BJ (cell line): ENCODE measurements at regions not wholly inside any gene's neighbourhood (a gene's known extent, or its start where the extent isn't known, plus 50 kb on each side); places are given as distances from the start of the nearest gene placed in this dataset.

Source experiments
- CTCF ChIA-PET: fragments of 350-600 bp; formaldehyde crosslinking; extraction: SDS; loops from one replicate; lab custom pipeline; 2021; ENCODE audit warnings: antibody characterized with exemption, inconsistent platforms; lab: Yijun Ruan, JAX
- POLR2A ChIA-PET: fragments of 300-600 bp; sonication (Branson Sonifier 250); formaldehyde crosslinking; extraction: SDS; loops from one replicate; lab custom pipeline; 2021; ENCODE audit warnings: antibody characterized with exemption; lab: Charles Lee
- DNase-seq: peaks from one replicate; pipeline ENCODE4 v3.0.0-alpha.2; 2011; ENCODE audit warnings: low read depth
- H3K27me3 ChIP-seq: 2 replicates; pipeline ENCODE4 v1.6.0; 2011; ENCODE audit warnings: low read length; ENCODE audit not compliant: control insufficient read depth, insufficient read depth
- H3K36me3 ChIP-seq: 2 replicates; pipeline ENCODE4 v1.5.1; 2011; ENCODE audit warnings: low read length; ENCODE audit not compliant: control insufficient read depth, insufficient read depth
- H3K4me3 ChIP-seq: 2 replicates; pipeline ENCODE4 v1.5.1; 2011; ENCODE audit warnings: low read depth, mild to moderate bottlenecking, control low read depth, low read length
- TF ChIP-seq, protein P1 (sequence below): IDR thresholded peaks from 2 replicates; pipeline ENCODE4 v1.5.1; 2011; ENCODE audit warnings: low read depth, mild to moderate bottlenecking, control low read depth, inconsistent platforms, low read length, moderate library complexity; ENCODE audit not compliant: insufficient read depth

DNA sequence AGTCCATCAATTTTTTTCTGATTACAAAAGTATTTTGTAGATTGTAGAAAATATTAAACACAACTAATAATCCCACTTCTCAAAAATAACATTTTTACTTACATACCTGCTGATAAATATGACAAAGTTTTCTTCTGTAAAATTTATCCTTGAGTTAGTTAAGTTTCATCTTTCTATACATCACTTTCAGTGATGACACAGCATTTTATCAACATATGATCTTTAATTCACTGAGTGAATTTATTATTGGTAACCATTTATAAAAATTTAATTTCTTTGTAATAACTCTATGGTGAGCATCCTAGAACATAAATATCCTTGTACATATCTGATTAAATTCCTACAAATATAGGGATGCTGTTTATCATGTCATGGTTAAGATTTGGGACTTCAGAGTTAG lies 385.0 kb upstream of the SLC35B3 start:
- ChIA-PET CTCF (no interaction called here), POLR2A (no interaction called here)
- no peaks in the 10 kb centered on the region for H3K36me3 ChIP-seq
- no peak for DNase-seq
- H3K4me3 ChIP-seq: no peak overlapping the region
- TF ChIP-seq, protein P1, sequence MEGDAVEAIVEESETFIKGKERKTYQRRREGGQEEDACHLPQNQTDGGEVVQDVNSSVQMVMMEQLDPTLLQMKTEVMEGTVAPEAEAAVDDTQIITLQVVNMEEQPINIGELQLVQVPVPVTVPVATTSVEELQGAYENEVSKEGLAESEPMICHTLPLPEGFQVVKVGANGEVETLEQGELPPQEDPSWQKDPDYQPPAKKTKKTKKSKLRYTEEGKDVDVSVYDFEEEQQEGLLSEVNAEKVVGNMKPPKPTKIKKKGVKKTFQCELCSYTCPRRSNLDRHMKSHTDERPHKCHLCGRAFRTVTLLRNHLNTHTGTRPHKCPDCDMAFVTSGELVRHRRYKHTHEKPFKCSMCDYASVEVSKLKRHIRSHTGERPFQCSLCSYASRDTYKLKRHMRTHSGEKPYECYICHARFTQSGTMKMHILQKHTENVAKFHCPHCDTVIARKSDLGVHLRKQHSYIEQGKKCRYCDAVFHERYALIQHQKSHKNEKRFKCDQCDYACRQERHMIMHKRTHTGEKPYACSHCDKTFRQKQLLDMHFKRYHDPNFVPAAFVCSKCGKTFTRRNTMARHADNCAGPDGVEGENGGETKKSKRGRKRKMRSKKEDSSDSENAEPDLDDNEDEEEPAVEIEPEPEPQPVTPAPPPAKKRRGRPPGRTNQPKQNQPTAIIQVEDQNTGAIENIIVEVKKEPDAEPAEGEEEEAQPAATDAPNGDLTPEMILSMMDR: no peak
- no peaks in the 10 kb centered on the region for H3K27me3 ChIP-seq

DNA sequence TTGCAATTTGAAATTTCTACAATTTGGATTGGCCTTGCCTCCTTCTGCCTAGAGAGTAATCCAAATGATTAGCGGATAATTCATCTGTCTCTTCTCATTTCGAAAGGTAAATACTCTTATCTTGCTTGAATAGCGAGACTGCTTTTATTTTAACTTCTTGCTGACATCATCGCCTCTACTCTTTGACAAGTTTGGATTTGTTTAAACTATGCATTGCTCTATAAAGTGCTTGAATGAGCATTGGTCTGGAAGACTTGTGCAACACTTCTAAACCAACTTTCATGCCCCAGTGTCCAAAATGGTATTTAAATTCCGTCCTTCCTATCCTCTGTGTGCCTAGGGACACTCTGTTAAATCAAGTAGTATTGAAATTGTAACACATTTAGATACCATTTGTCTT lies 384.1 kb upstream of the SLC35B3 start:
- ChIA-PET CTCF (no interaction called here), POLR2A (no interaction called here)
- Histone ChIP-seq H3K4me3 (no peak overlapping the region), H3K36me3 (no peaks in the 10 kb centered on the region), H3K27me3 (no peaks in the 10 kb centered on the region)
- TF ChIP-seq, protein P1: no peak
- no peak for DNase-seq

DNA sequence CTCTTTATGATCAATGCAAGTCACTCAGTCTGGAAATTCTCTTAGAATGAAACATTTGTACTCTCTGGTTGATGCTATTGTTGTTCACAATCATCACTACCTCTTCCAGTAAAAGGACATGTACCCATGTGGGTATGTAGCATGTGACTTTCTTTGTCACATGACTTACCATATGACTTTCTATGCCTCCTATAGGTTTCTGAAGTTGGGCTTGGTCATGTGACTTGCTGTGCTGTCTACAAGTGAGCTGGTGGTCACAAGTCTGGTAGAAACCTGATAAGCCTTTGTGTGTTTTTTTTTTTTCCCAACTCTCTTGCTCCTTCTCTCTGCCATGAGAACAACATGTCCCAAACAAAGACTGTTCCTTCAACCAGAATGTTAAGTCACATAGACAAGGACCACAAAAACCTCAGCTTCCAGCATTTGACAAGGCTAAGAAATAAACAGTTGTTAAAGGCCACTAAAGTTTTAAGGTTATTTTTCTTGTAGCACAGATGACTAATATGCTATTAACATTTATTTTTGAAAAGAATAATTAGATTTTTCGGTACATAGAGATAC lies 379.2 kb upstream of the SLC35B3 start:
- no peaks in the 10 kb centered on the region for H3K36me3 ChIP-seq
- ChIA-PET CTCF (no interaction called here), POLR2A (no interaction called here)
- TF ChIP-seq, protein P1: no peak
- no peaks in the 10 kb centered on the region for H3K27me3 ChIP-seq
- no peak overlapping the region for H3K4me3 ChIP-seq
- DNase-seq: no peak

DNA sequence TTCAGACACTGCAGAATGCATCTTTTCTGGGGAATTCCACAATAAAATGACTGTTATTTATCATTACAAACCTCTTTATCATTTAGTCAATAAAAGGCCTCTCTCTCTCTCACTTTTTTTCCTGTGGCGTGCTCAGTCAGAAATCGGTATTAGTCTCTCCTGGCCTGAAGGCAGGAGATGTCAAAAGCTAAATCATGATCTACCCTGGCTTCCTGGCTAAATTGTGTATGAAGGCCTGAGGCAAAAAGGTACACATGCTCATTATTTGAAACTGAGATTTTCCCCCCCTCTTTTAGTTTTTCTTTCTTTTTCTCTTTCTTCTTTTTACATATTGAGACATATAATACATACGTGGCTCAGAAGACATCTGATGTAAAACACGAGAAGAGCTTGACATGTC lies 375.0 kb upstream of the SLC35B3 start:
- Histone ChIP-seq H3K36me3 (no peaks in the 10 kb centered on the region), H3K27me3 (no peaks in the 10 kb centered on the region), H3K4me3 (no peak overlapping the region)
- no peak for DNase-seq
- CTCF ChIA-PET: no interaction called here
- POLR2A ChIA-PET: no interaction called here
- TF ChIP-seq, protein P1: no peak

DNA sequence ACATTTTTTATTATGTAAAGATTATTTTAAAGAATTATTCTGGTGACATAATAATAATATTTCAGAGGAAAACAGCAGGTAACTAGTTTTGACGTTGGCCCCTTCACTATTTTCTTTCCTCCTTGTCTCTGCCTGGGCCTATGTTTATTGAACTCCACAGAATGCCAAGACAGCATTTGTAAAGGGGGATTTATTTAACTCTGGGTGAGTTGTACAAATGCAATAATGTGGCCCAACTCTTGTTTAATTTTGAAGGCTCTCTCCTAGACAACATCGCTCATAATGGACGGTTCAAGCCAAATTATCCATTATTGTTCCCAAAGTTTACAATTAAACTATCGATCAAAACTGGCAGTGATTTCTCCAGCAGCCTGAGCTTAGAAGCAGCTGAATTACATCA lies 374.3 kb upstream of the SLC35B3 start:
- H3K4me3 ChIP-seq: no peak overlapping the region
- ChIA-PET CTCF (no interaction called here), POLR2A (no interaction called here)
- H3K27me3 ChIP-seq: no peaks in the 10 kb centered on the region
- no peaks in the 10 kb centered on the region for H3K36me3 ChIP-seq
- DNase-seq: no peak
- TF ChIP-seq, protein P1: no peak
